OCI-LY7 (cell line): ENCODE measurements at regions not wholly inside any gene's neighbourhood (a gene's known extent, or its start where the extent isn't known, plus 50 kb on each side); places are given as distances from the start of the nearest gene placed in this dataset.

ENCODE experiments used
- CTCF ChIP-seq: fragments of 200-600 bp; sonication (generic); conservative IDR thresholded peaks from 2 replicates; pipeline ENCODE4 v1.5.1; 2014; ENCODE audit warnings: mild to moderate bottlenecking, antibody characterized with exemption, low read length, moderate library complexity, mixed read lengths
- EZH2phosphoT487 ChIP-seq: fragments of 200-600 bp; sonication (generic); IDR thresholded peaks from 2 replicates; pipeline ENCODE4 v1.6.1; 2018; ENCODE audit warnings: low read depth, borderline replicate concordance, mild to moderate bottlenecking, mixed run types, antibody characterized with exemption, low read length, moderate library complexity, mixed read lengths

- no peak for TF ChIP-seq CTCF
- no peak for TF ChIP-seq EZH2phosphoT487
Measured at GRCh38 chr10:28236591-28236990, 66.3 kb downstream of the MPP7 start.
